HG03565 (cell line): ENCODE measurements at regions not wholly inside any gene's neighbourhood (a gene's known extent, or its start where the extent isn't known, plus 50 kb on each side); places are given as distances from the start of the nearest gene placed in this dataset.

Experiments
- ATAC-seq: cut with Tn5 transposase; IDR thresholded peaks from one replicate; pipeline ENCODE4 v1.9.1; 2021; ENCODE audit warnings: mild to moderate bottlenecking, moderate library complexity; ENCODE audit not compliant: unreplicated experiment

GRCh38 chr2:6234702-6235101 is 542.5 kb downstream of the SOX11 start:
- ATAC-seq = no peak

- no peak for ATAC-seq
Observed at GRCh38 chr2:6236317-6236716, 544.1 kb downstream of the SOX11 start.

GRCh38 chr2:6237039-6237660 is 545.0 kb downstream of the SOX11 start:
- no peak for ATAC-seq

GRCh38 chr2:6249557-6249956 is 557.4 kb downstream of the SOX11 start:
- ATAC-seq = no peak

GRCh38 chr2:6254441-6254840 is 562.3 kb downstream of the SOX11 start:
- no peak for ATAC-seq

- no peak for ATAC-seq
Observed at GRCh38 chr2:6264198-6264597, 572.0 kb downstream of the SOX11 start.

GRCh38 chr2:6281524-6281923 is 584.2 kb downstream of the CMPK2 start:
- no peak for ATAC-seq

GRCh38 chr2:6283259-6283658 is 582.4 kb downstream of the CMPK2 start:
- no peak for ATAC-seq

- no peak for ATAC-seq
Observed at GRCh38 chr2:6287406-6287805, 578.3 kb downstream of the CMPK2 start.

- ATAC-seq = no peak
Observed at GRCh38 chr2:6288791-6289190, 576.9 kb downstream of the CMPK2 start.

GRCh38 chr2:6290217-6291015 is 575.3 kb downstream of the CMPK2 start:
- no peak for ATAC-seq

- ATAC-seq = no peak
Observed at GRCh38 chr2:6294791-6295190, 570.9 kb downstream of the CMPK2 start.

- ATAC-seq = peak; percentile 51
Observed at GRCh38 chr2:6297238-6297637, 568.5 kb downstream of the CMPK2 start.

GRCh38 chr2:6301426-6301825 is 564.3 kb downstream of the CMPK2 start:
- ATAC-seq = no peak

- no peak for ATAC-seq
Observed at GRCh38 chr2:6308986-6309385, 556.7 kb downstream of the CMPK2 start.

GRCh38 chr2:6309415-6310255 is 556.1 kb downstream of the CMPK2 start:
- ATAC-seq = peak; percentile 75

- peak; percentile 4 for ATAC-seq
Observed at GRCh38 chr2:6310256-6311215, 555.2 kb downstream of the CMPK2 start.

GRCh38 chr2:6312367-6312766 is 553.3 kb downstream of the CMPK2 start:
- no peak for ATAC-seq

- ATAC-seq = no peak
Observed at GRCh38 chr2:6314218-6314960, 551.3 kb downstream of the CMPK2 start.

GRCh38 chr2:6325616-6326015 is 540.1 kb downstream of the CMPK2 start:
- no peak for ATAC-seq
